Sigmoid colon (tissue), 6 donors: ENCODE measurements at regions not wholly inside any gene's neighbourhood (a gene's known extent, or its start where the extent isn't known, plus 50 kb on each side); places are given as distances from the start of the nearest gene placed in this dataset.

Experiments
- DNase-seq: peaks from one replicate; pipeline ENCODE4 v3.0.0-alpha.2; 2019
- H3K27ac ChIP-seq, 4 donors: fragments of 200-600 bp; sonication (generic); one replicate each; pipeline ENCODE4 v1.5.1; 2016 to 2019; ENCODE audit warnings: mild to moderate bottlenecking in 1 of 4
- H3K27me3 ChIP-seq, 3 donors: fragments of 200-600 bp; sonication (generic); one replicate each; pipeline ENCODE4 v1.5.1; 2019; ENCODE audit warnings: mild to moderate bottlenecking in 1 of 3
- H3K36me3 ChIP-seq, 4 donors: fragments of 200-600 bp; sonication (generic); one replicate each; pipeline ENCODE4 v1.5.1; 2016 to 2019
- H3K4me1 ChIP-seq, 4 donors: fragments of 200-600 bp; sonication (generic); one replicate each; pipeline ENCODE4 v1.5.1; 2017 to 2019
- H3K4me3 ChIP-seq, 4 donors: fragments of 200-600 bp; sonication (generic); one replicate each; pipeline ENCODE4 v1.5.1; 2017 to 2019; ENCODE audit warnings: mild to moderate bottlenecking in 2 of 4, moderate library complexity in 1 of 4
- H3K9me3 ChIP-seq, 4 donors: fragments of 200-600 bp in 3 of 4; sonication (generic) in 3 of 4; one replicate each; pipeline versions ENCODE4 v1.5.1 to v1.6.1; 2013 to 2019
- EP300 ChIP-seq, 4 donors: sonication (generic); formaldehyde crosslinking; IDR thresholded peaks; one replicate each; pipeline ENCODE4 v1.6.1; 2017; ENCODE audit warnings: antibody characterized with exemption in 4 of 4
- POLR2A ChIP-seq, 2 donors: fragments of 450-650 bp; IDR thresholded peaks; one replicate each; pipeline ENCODE4 v1.6.1; 2016; ENCODE audit warnings: antibody characterized with exemption in 2 of 2, mild to moderate bottlenecking in 2 of 2, moderate library complexity in 2 of 2
- POLR2AphosphoS5 ChIP-seq, 4 donors: sonication (generic); formaldehyde crosslinking; IDR thresholded peaks; one replicate each; pipeline ENCODE4 v1.6.1; 2017; ENCODE audit warnings: antibody characterized with exemption in 4 of 4
- WGBS, 2 donors: extraction: QIAGEN DNeasy Blood & Tissue Kit; methylation state at CpG; one replicate each; pipeline ENCODE4 v1.1.7; 2013; 5-methylcytosine and 5-hydroxymethylcytosine counted together
- intact Hi-C: fragments of 100-400 bp; cut with DNase I; formaldehyde crosslinking; loops from one replicate; pipeline ENCODE4 v1.15.1; 2023
- TF ChIP-seq, protein P1 (sequence below), 4 experiments: fragments of 450-650 bp in 3 of 4; fragments of 200-600 bp in 1 of 4; IDR thresholded peaks; one replicate each; pipeline ENCODE4 v1.5.1; 2016 to 2019; ENCODE audit warnings: antibody characterized with exemption in 4 of 4, mild to moderate bottlenecking in 3 of 4, moderate library complexity in 2 of 4
- donor health status: healthy with polysubstance abuse.
- donor health status: healthy.

GRCh38 chr6:77038807-77039206, 424.5 kb downstream of the HTR1B start:
- H3K27me3 ChIP-seq: no peaks in the 10 kb centered on the region
- no peaks in the 10 kb centered on the region for H3K36me3 ChIP-seq
- H3K27ac ChIP-seq: no peak overlapping the region
- intact Hi-C loops: no loop called here
- peaks cover 0 to 16% (median 0%) of the 10 kb centered on the region in 4 donors for H3K9me3 ChIP-seq
- H3K4me1 ChIP-seq: no peaks in the 10 kb centered on the region
- no peak for TF ChIP-seq EP300 (IDR thresholded peaks at IDR 0.05)
- TF ChIP-seq POLR2A (IDR thresholded peaks at IDR 0.05): no peak
- no peak for TF ChIP-seq POLR2AphosphoS5 (IDR thresholded peaks at IDR 0.05)
- TF ChIP-seq, protein P1, sequence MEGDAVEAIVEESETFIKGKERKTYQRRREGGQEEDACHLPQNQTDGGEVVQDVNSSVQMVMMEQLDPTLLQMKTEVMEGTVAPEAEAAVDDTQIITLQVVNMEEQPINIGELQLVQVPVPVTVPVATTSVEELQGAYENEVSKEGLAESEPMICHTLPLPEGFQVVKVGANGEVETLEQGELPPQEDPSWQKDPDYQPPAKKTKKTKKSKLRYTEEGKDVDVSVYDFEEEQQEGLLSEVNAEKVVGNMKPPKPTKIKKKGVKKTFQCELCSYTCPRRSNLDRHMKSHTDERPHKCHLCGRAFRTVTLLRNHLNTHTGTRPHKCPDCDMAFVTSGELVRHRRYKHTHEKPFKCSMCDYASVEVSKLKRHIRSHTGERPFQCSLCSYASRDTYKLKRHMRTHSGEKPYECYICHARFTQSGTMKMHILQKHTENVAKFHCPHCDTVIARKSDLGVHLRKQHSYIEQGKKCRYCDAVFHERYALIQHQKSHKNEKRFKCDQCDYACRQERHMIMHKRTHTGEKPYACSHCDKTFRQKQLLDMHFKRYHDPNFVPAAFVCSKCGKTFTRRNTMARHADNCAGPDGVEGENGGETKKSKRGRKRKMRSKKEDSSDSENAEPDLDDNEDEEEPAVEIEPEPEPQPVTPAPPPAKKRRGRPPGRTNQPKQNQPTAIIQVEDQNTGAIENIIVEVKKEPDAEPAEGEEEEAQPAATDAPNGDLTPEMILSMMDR (IDR thresholded peaks at IDR 0.05): no peak
- no peak for DNase-seq
- H3K4me3 ChIP-seq: no peak overlapping the region
- WGBS, 2 donors: 77 to 80% methylated on average over 3 of the region's 3 CpGs

GRCh38 chr6:77037439-77037838, 425.9 kb downstream of the HTR1B start:
- 85% methylated on average over 1 of the region's 1 CpG for WGBS, 2 donors
- Histone ChIP-seq H3K27me3 (no peaks in the 10 kb centered on the region), H3K4me1 (no peaks in the 10 kb centered on the region), H3K36me3 (no peaks in the 10 kb centered on the region), H3K4me3 (no peak overlapping the region), H3K9me3 (peaks cover 0 to 16% (median 0%) of the 10 kb centered on the region in 4 donors), H3K27ac (no peak overlapping the region)
- intact Hi-C loops: no loop called here
- DNase-seq: no peak
- TF ChIP-seq EP300 (IDR thresholded peaks at IDR 0.05): no peak
- TF ChIP-seq, protein P1 (IDR thresholded peaks at IDR 0.05): no peak
- TF ChIP-seq POLR2AphosphoS5 (IDR thresholded peaks at IDR 0.05): no peak
- no peak for TF ChIP-seq POLR2A (IDR thresholded peaks at IDR 0.05)

DNA sequence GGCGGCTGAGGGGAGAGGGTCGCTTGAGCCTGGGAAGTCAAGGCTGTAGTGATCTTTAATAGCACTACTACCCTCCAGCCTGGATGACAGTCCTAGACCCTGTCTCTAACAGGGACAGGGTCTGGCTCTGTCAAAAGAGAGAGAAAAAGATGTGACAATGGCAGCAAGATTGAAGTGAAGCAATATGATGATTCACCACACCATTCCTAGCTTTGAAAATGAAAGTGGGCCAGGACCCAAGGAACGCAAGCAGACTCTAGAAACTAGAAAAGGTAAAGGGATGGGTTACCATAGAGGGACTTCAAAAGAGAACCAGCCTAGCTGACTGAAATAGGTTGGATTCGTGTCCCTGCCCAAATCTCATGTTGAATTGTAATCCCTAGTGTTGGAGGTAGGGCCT, 426.9 kb downstream of the HTR1B start:
- Histone ChIP-seq H3K4me1 (no peaks in the 10 kb centered on the region), H3K36me3 (no peaks in the 10 kb centered on the region), H3K9me3 (peaks cover 0 to 16% (median 0%) of the 10 kb centered on the region in 4 donors), H3K27me3 (no peaks in the 10 kb centered on the region), H3K27ac (no peak overlapping the region), H3K4me3 (no peak overlapping the region)
- WGBS, 2 donors: 79 to 83% methylated on average over 4 of the region's 4 CpGs
- TF ChIP-seq EP300 (IDR thresholded peaks at IDR 0.05) (no peak), POLR2A (IDR thresholded peaks at IDR 0.05) (no peak), POLR2AphosphoS5 (IDR thresholded peaks at IDR 0.05) (no peak)
- TF ChIP-seq, protein P1 (IDR thresholded peaks at IDR 0.05): no peak
- intact Hi-C loops: no loop called here
- DNase-seq: no peak

DNA sequence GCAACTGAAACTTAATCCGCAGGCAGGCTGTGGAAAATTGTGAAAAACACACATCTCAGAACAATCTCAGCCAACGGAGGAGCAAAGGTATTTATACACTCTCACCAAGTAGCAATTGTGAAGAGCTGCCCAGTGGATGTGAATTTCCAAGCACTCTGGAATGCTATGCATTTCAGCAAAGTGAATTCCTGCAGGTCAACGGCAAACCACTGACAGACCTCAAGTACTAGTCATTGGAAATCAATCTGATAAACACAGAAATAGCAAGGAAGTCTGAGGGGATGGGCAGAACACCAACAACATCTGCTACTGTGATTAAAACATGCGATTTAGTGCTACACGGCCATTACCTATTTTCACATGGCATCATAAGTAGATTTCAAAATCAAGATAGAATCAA, 429.1 kb downstream of the HTR1B start:
- peaks cover 0 to 15% (median 0%) of the 10 kb centered on the region in 4 donors for H3K9me3 ChIP-seq
- no peaks in the 10 kb centered on the region for H3K36me3 ChIP-seq
- H3K27ac ChIP-seq: no peak overlapping the region
- no peak for TF ChIP-seq POLR2A (IDR thresholded peaks at IDR 0.05)
- no peak for TF ChIP-seq POLR2AphosphoS5 (IDR thresholded peaks at IDR 0.05)
- TF ChIP-seq, protein P1 (IDR thresholded peaks at IDR 0.05): no peak
- TF ChIP-seq EP300 (IDR thresholded peaks at IDR 0.05): no peak
- no peak for DNase-seq
- intact Hi-C loops: no loop called here
- no peak overlapping the region for H3K4me3 ChIP-seq
- H3K27me3 ChIP-seq: no peaks in the 10 kb centered on the region
- WGBS, 2 donors: 62 to 67% methylated on average over 5 of the region's 5 CpGs
- H3K4me1 ChIP-seq: no peaks in the 10 kb centered on the region
